ENCODE measurements at regions not wholly inside any gene's neighbourhood (a gene's known extent, or its start where the extent isn't known, plus 50 kb on each side); places are given as distances from the start of the nearest gene placed in this dataset.

DNA sequence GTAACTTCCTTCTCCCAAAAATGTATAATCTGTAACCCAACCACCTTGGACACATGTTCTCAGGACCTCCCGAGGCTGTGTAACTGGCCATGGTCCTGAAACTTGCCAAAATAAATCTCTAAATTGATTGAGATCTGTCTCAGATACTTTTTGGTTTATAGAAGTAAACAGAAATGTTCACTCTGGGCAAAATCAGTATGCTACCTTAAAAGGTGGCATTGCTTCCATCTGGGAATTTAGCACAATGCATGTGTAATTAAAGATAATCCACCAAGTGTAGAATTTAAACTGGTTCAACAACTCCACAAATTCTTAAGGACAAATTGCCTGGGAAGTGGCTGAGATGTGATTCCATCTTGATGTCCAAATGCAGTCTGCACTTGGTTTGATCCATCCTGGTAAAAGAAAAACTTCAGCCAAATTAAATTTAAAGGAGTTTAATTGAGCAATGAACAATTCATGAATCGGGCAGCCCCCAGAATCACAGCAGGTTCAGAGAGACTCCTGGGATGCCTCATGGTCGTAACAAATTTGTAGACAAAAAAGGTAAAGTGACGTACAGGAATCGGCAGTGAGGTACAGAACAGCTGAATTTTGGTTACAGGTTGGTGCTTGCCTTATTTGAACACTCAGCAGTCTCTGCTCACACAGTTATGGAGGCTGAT lies 102.6 kb upstream of the PFKP start:
- TF ChIP-seq, protein P1, sequence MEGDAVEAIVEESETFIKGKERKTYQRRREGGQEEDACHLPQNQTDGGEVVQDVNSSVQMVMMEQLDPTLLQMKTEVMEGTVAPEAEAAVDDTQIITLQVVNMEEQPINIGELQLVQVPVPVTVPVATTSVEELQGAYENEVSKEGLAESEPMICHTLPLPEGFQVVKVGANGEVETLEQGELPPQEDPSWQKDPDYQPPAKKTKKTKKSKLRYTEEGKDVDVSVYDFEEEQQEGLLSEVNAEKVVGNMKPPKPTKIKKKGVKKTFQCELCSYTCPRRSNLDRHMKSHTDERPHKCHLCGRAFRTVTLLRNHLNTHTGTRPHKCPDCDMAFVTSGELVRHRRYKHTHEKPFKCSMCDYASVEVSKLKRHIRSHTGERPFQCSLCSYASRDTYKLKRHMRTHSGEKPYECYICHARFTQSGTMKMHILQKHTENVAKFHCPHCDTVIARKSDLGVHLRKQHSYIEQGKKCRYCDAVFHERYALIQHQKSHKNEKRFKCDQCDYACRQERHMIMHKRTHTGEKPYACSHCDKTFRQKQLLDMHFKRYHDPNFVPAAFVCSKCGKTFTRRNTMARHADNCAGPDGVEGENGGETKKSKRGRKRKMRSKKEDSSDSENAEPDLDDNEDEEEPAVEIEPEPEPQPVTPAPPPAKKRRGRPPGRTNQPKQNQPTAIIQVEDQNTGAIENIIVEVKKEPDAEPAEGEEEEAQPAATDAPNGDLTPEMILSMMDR (IDR thresholded peaks at IDR 0.05), result no peak
- no peak for TF ChIP-seq EZH2 (IDR thresholded peaks at IDR 0.05; ENCODE audit: borderline replicate concordance, insufficient read depth, low read depth, low read length, poor library complexity, severe bottlenecking)

Measured in B cell (primary cell).